ENCODE measurements at regions not wholly inside any gene's neighbourhood (a gene's known extent, or its start where the extent isn't known, plus 50 kb on each side); places are given as distances from the start of the nearest gene placed in this dataset.
A peak's percentile ranks its signal among the peaks of the same experiment; 100 is the strongest.
"Not testable (repeated sequence)": the region's sequence is repeated elsewhere in the genome, so short reads cannot be mapped to it uniquely, and the experiment has no call there.

DNA sequence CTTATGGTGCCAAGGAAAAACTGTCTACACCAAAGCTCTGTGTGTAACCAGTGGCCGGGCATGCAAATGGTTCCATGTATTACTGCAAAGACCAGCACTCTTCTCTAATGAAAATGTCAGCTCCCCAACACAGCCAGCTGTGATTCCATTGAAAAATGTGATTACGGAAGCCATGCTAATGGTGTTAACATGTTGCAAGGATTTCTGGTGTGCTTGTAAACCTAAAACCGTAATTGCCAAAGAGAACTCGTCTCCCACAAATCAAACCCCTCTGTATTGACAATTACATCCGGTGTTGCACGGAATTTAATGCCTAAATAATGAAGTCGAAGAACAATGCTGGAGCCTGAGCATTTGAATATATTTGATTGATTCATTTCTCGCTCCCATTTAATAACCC, 351.7 kb downstream of the NPIPA8 start:
- no peak for DNase-seq (ENCODE audit: low spot score)

GRCh38 chr16:17983847-17984639, 352.5 kb downstream of the NPIPA8 start:
- no peak for DNase-seq (ENCODE audit: low spot score)

GRCh38 chr16:17983114-17983513, 353.4 kb downstream of the NPIPA8 start:
- no peak for DNase-seq (ENCODE audit: low spot score)

DNA sequence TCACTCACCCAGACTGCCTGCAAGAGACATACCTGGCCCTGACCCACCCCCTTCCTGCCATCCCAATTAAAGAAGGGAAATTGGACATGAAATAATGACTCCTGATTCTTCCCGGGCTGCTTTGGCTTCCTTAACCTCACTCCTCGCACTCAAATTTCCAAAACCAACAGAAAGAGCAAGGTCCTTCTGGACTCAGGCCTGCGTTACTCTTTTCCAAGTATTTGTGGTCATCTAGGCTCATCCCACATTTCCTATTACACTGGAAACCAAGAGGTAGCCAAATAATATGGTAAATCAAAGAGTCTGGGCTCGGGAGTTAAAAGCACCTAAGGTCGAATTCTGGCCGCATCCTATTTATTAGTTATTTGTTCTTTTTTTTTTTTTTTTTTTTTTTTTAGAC, 359.3 kb downstream of the NPIPA8 start:
- no peak for DNase-seq (ENCODE audit: low spot score)

DNA sequence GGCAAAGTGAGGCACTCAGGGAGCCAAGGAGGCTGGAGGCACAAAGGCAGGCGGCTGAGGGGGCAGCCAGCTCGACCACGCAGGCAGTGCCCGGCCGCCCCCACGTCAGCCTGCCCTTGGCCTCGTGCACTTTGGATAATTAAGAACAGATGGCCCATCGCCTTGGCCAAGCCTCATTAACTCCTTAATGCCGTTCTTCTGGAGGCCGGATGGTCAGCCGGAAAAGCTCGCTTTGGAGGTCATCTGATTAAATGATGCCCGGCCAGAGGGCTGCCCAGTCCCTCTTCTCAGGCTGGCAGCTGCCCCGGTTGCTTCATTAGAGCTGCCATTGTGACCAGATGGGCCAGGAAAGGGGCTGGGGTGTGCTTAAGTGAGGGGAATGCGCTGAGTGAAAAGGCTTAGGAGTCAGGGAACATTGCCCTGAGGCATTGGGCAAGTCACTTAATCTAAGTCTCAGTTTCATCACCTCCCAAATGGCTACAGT, 364.0 kb downstream of the NPIPA8 start:
- no peak for DNase-seq (ENCODE audit: low spot score)

- no peak for DNase-seq (ENCODE audit: low spot score)
These were observed 365.7 kb downstream of the NPIPA8 start for GRCh38 chr16:17970816-17971331.

DNA sequence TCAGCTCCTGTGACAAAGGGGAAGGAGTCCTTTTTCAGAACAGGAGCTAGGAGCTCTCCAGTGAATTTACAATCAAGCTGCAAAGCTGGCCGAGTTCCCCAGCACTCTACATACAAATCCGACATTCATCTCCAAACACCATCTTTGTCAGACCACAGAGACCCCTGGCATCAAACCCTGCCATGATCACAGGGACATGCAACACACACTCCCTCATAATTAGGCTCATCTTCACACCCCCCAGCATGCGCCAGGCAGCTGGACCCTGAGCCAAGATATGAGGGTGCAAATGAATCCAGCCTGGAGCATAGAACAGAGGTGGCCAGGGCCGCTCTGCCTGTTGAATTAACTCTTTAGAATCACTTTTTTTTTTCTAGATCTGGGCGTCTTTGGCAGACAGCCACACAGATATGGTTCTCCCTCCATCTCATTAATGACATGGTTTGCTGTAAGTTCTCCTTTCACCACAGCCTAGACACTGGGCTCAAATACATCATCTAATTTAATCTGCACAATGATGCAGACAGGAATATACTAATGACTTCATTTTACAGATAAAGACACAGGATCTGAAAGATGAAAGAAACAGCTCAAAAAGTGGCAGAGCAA, 366.3 kb downstream of the NPIPA8 start:
- no peak for DNase-seq (ENCODE audit: low spot score)

DNA sequence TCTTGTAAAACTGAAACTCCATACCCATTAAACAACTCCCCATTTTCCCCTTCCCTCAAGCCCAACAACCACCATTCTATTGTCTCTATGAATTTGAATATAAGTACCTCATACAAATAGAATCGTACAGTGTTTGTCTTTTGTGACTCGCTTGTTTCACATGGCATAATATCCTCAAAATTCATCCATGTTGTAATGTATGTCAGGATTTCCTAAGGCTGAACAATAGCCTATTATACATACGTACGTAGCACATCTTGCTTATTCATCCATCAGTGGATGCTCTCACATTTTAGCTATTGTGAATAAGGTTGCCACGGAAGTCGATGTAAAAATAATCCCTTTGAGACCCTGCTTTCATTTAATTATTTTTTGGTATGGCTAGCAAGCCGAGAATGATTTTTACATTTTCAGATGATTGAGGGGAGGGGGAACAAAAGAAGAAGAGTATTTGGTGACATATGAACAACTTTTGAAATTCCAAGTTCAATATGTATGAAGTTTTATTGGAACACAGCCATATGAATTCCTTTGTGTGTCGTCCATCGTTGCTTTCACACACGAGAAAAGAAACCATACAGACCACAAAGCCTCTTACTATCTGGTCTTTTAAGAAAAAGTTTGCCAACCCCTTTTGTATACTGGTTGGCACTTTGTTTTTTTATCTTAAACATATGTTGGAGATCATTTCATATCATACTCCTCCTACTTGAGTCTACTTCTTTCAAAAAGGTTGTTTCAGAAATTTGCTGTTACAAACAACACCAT, 371.2 kb downstream of the NPIPA8 start:
- no peak for DNase-seq (ENCODE audit: low spot score)

GRCh38 chr16:17964196-17964595, 372.3 kb downstream of the NPIPA8 start:
- DNase-seq (ENCODE audit: low spot score): no peak

DNA sequence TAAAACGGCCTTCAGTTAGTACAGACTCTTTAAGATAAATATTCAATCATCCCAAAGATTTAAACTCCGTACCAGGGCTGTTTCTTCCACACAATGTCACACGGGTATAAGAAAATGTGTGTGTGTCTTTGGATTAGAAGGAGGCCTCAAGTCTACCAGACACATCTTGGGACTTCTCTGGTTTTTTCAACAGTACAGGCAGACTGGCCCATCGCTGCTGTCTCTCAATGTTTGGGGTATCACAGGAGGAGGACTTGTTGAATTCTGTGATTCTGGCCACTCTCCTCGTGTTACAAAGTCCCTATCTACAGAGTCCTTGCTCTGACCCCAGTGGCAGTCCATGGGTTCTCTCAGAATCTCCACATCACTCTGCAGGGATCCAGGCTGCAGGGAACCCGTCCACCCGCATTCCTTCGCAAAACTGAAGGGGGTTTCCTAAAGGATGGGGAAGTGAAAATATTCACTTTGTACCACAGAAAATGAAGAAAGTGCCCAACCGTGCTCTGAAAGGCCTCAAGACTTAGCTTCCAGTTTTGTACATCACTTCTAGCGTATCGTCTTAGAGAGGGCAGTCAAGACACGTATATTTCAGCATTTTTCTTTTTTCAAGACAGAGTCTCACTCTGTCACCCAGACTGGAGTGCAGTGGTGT, 373.2 kb downstream of the NPIPA8 start:
- DNase-seq (ENCODE audit: low spot score): no peak

DNA sequence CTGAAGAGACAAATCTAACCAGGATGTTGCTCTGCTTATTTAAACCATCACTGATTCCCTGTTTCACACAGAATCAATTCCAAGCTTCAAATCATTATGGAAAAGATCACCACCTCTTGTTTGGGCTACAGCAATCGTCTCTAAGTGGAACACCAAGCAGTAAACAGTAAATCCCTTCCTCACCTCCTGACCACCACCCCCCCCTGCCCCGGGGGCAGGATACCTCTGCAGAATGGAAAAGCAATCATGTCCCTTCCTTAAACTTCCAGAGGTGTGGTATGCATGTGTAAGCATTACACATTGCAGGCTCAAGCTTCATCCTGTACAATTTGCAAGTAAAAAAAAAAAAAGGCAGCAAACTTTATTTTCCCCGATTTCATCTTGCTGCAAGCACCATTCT, 373.8 kb downstream of the NPIPA8 start:
- no peak for DNase-seq (ENCODE audit: low spot score)

- DNase-seq (ENCODE audit: low spot score): not testable (repeated sequence)
These were observed 374.7 kb downstream of the NPIPA8 start for GRCh38 chr16:17961822-17962221.

- no peak for DNase-seq (ENCODE audit: low spot score)
These were observed 385.2 kb downstream of the NPIPA8 start for GRCh38 chr16:17951378-17951777.

DNA sequence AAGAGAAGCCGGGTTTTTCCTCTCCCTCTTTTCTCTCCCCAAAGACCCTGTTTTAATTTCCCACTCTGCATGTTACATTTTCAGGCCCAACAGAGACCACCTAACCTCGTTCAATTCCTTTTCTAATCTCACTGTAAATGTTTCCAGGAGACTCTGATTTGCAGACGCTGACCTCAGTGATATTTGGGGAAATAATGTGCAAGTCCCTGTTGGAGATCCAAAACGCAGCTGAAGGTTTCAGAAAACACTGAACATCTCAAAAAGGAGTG, 386.6 kb downstream of the NPIPA8 start:
- no peak for DNase-seq (ENCODE audit: low spot score)

DNA sequence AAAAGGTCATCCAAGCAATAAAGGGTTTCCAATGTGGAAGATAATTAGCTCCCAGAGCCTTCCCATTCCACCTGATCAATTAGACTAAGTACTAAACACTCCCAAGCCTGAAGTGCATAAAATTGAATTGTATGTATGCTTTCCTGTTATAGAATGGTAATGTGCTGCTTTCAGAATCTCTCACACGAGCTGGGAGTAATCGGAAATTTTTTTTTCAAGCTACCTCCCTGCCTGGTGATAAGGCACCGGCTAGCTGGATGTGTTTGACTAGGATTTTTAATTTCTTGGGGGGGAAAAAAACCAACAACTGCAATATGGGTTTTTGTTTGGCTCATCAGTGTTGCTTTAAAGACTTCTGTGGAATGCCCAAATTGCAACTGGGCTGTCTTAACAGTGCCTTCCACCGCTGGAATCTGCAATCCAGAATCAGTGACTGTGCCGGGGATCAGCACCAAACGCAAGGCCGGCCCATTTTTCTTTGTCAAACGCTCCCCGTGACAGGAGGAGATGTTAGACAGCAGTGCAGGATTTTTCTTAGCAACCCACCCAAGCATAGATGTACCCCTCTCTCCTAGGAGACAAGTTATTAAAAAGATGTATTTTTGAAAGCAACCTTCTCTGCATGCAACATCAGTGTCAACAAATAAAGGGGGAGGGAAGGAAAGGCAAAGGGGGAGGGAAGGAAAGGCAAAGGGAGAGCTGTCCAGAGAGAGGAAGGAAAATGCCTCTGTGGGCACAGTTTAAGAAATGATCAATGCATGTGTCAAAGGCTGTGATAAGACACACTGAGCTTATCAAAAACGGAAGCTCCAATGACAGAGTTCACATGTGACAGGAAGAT, 387.2 kb downstream of the NPIPA8 start:
- no peak for DNase-seq (ENCODE audit: low spot score)

- DNase-seq (ENCODE audit: low spot score): no peak
These were observed 388.9 kb downstream of the NPIPA8 start for GRCh38 chr16:17947637-17948036.

DNA sequence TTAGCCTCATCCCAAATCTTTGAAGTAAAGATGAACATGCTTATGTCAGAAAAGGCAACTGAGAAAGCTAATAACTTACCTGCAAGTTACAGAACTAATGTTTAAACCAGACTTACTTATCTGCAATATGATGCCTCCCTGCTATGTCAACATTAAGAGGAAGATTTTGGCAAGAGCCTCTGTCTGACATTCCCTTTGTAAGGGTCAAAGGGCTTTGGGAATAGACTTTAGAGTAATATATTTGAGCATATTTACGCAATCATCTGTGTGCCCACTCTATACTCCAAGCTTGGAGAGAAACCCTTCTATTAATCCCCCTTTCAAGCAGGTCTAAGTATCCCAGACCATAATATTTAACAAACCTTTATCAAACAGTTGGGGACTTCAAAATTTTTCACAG, 389.4 kb downstream of the NPIPA8 start:
- peak; percentile 30 for DNase-seq (ENCODE audit: low spot score)

DNA sequence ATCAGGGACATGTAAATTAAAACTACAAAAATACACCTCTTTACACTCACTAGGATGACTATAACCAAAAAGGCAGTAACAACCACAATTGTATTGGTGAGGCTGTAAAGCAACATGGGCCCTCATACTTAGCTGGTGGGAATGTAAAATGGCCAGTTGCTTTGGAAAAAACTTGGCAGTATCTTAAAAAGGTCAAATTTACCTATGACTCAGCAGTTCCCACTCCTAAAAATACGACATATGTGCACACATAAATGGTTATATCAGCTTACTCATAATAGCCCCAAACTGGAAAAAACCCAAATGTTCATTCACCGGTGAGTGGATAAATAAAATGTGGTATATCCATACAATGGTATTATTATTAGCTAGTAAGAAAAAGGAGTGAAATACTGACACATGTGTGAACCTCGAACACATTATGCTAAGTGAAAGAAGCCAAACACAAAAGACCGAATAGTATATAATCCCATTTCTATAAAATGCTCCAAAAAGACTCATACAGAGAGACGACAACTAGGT, 391.4 kb downstream of the NPIPA8 start:
- DNase-seq (ENCODE audit: low spot score): no peak

- DNase-seq (ENCODE audit: low spot score): no peak
These were observed 392.2 kb downstream of the NPIPA8 start for GRCh38 chr16:17944345-17944744.

- DNase-seq (ENCODE audit: low spot score): no peak
These were observed 394.5 kb downstream of the NPIPA8 start for GRCh38 chr16:17942067-17942466.
